HepG2 (cell line): ENCODE measurements at regions not wholly inside any gene's neighbourhood (a gene's known extent, or its start where the extent isn't known, plus 50 kb on each side); places are given as distances from the start of the nearest gene placed in this dataset.
A peak's percentile ranks its signal among the peaks of the same experiment; 100 is the strongest.

Source experiments
- ARNT2 ChIP-seq: sonication (generic); formaldehyde crosslinking; IDR thresholded peaks from 2 replicates; pipeline ENCODE4 v1.8.0; 2022; ENCODE audit warnings: mild to moderate bottlenecking, low read depth, missing genetic modification reagents, moderate library complexity
- ARNTL ChIP-seq: sonication (generic); formaldehyde crosslinking; IDR thresholded peaks from 2 replicates; pipeline ENCODE4 v1.4.0; 2020; ENCODE audit warnings: mild to moderate bottlenecking, missing genetic modification reagents
- CREM ChIP-seq, 2 experiments: sonication (generic) in 1 of 2; formaldehyde crosslinking in 1 of 2; IDR thresholded peaks; 2 replicates each; pipeline versions ENCODE4 v1.4.0 to v1.6.1; 2016 to 2020; ENCODE audit warnings: antibody characterized with exemption in 1 of 2, mild to moderate bottlenecking in 1 of 2, missing genetic modification reagents in 1 of 2
- CTCF ChIP-seq: sonication (generic); formaldehyde crosslinking; IDR thresholded peaks from 2 replicates; pipeline ENCODE4 v1.5.0; 2020; ENCODE audit warnings: mild to moderate bottlenecking, missing genetic modification reagents, moderate library complexity
- EEA1 ChIP-seq: sonication (generic); formaldehyde crosslinking; IDR thresholded peaks from 2 replicates; pipeline ENCODE4 v1.5.1; 2020; ENCODE audit warnings: mild to moderate bottlenecking, missing genetic modification reagents, borderline replicate concordance
- GABPA ChIP-seq, 2 experiments: IDR thresholded peaks; 2 replicates each; pipeline ENCODE4 v1.6.1; 2011 to 2016; ENCODE audit warnings: low read depth in 2 of 2, low read length in 1 of 2, missing biosample characterization in 1 of 2, missing genetic modification characterization in 1 of 2
- HNF4A ChIP-seq: sonication (generic); formaldehyde crosslinking; IDR thresholded peaks from 2 replicates; pipeline ENCODE4 v1.4.0; 2020; ENCODE audit warnings: missing genetic modification reagents
- HOXA9 ChIP-seq: sonication (generic); formaldehyde crosslinking; IDR thresholded peaks from 2 replicates; pipeline ENCODE4 v1.8.1; 2022; ENCODE audit warnings: missing genetic modification reagents, mild to moderate bottlenecking, moderate library complexity, borderline replicate concordance
- JARID2 ChIP-seq: sonication (generic); formaldehyde crosslinking; IDR thresholded peaks from 2 replicates; pipeline ENCODE4 v1.8.1; 2023; ENCODE audit warnings: missing genetic modification reagents, inconsistent platforms; ENCODE audit not compliant: insufficient replicate concordance
- JUNB ChIP-seq: sonication (generic); formaldehyde crosslinking; IDR thresholded peaks from 2 replicates; pipeline ENCODE4 v1.8.0; 2022; ENCODE audit warnings: missing genetic modification reagents, mild to moderate bottlenecking, borderline replicate concordance
- MYNN ChIP-seq: sonication (generic); formaldehyde crosslinking; IDR thresholded peaks from 2 replicates; pipeline ENCODE4 v1.4.0; 2020; ENCODE audit warnings: mild to moderate bottlenecking, low read depth, missing genetic modification reagents
- NCOA2 ChIP-seq: sonication (generic); formaldehyde crosslinking; IDR thresholded peaks from 2 replicates; pipeline ENCODE4 v1.8.0; 2022; ENCODE audit warnings: inconsistent platforms
- NFE2 ChIP-seq: sonication (generic); formaldehyde crosslinking; IDR thresholded peaks from 2 replicates; pipeline ENCODE4 v1.4.0; 2020; ENCODE audit warnings: missing genetic modification reagents
- NFKBIZ ChIP-seq: IDR thresholded peaks from 2 replicates; pipeline ENCODE4 v1.6.1; 2018; ENCODE audit warnings: missing genetic modification reagents, missing compliant biosample characterization
- POLR2G ChIP-seq: fragments of 200-400 bp; formaldehyde crosslinking; IDR thresholded peaks from 2 replicates; pipeline ENCODE4 v1.6.1; 2018; ENCODE audit warnings: mild to moderate bottlenecking, low read depth, low read length, moderate library complexity
- RAD21 ChIP-seq: fragments of 450-650 bp; formaldehyde crosslinking; IDR thresholded peaks from 2 replicates; pipeline ENCODE4 v1.5.0; 2020; ENCODE audit warnings: mild to moderate bottlenecking
- STAG1 ChIP-seq: sonication (generic); formaldehyde crosslinking; IDR thresholded peaks from 2 replicates; pipeline ENCODE4 v1.4.0; 2020; ENCODE audit warnings: missing genetic modification reagents
- TEAD3 ChIP-seq: optimal IDR thresholded peaks from 2 replicates; pipeline ENCODE3; 2016; ENCODE audit warnings: borderline replicate concordance
- U2AF1 ChIP-seq: fragments of 200-400 bp; formaldehyde crosslinking; optimal IDR thresholded peaks from 2 replicates; pipeline ENCODE3; 2017; ENCODE audit warnings: mild to moderate bottlenecking, low read depth, low read length
- ZFP36 ChIP-seq: fragments of 150-350 bp; IDR thresholded peaks from 2 replicates; pipeline ENCODE4 v1.6.1; 2018; ENCODE audit warnings: borderline replicate concordance, low read length, low read depth; ENCODE audit not compliant: partially characterized antibody
- ZNF121 ChIP-seq: sonication (generic); formaldehyde crosslinking; IDR thresholded peaks from 2 replicates; pipeline ENCODE4 v1.5.0; 2020; ENCODE audit warnings: mild to moderate bottlenecking, missing genetic modification reagents
- ZNF207 ChIP-seq: fragments of 450-650 bp; IDR thresholded peaks from 2 replicates; pipeline ENCODE4 v1.6.1; 2016; ENCODE audit warnings: antibody characterized with exemption, borderline replicate concordance
- ZNF225 ChIP-seq: sonication (generic); formaldehyde crosslinking; IDR thresholded peaks from 2 replicates; pipeline ENCODE4 v1.4.0; 2020; ENCODE audit warnings: mild to moderate bottlenecking, missing genetic modification reagents
- ZNF512 ChIP-seq: sonication (generic); formaldehyde crosslinking; IDR thresholded peaks from 2 replicates; pipeline ENCODE4 v1.4.0; 2020; ENCODE audit warnings: mild to moderate bottlenecking, missing genetic modification reagents
- ZNF547 ChIP-seq: sonication (generic); formaldehyde crosslinking; IDR thresholded peaks from 2 replicates; pipeline ENCODE4 v1.5.1; 2020; ENCODE audit warnings: mild to moderate bottlenecking, missing genetic modification reagents
- ZNF703 ChIP-seq: sonication (generic); formaldehyde crosslinking; IDR thresholded peaks from 2 replicates; pipeline ENCODE4 v1.5.1; 2020; ENCODE audit warnings: missing genetic modification reagents, mild to moderate bottlenecking, moderate library complexity, borderline replicate concordance
- ZNF720 ChIP-seq: sonication (generic); formaldehyde crosslinking; IDR thresholded peaks from 2 replicates; pipeline ENCODE4 v1.4.0; 2020; ENCODE audit warnings: missing genetic modification reagents
- ZNF780A ChIP-seq: sonication (generic); formaldehyde crosslinking; IDR thresholded peaks from 2 replicates; pipeline ENCODE4 v1.8.0; 2022; ENCODE audit warnings: mild to moderate bottlenecking, missing genetic modification reagents, moderate library complexity
- ZNF788 ChIP-seq: sonication (generic); formaldehyde crosslinking; IDR thresholded peaks from 2 replicates; pipeline ENCODE4 v1.5.0; 2020; ENCODE audit warnings: mild to moderate bottlenecking, missing genetic modification reagents, borderline replicate concordance
- ZNF839 ChIP-seq: sonication (generic); formaldehyde crosslinking; IDR thresholded peaks from 2 replicates; pipeline ENCODE4 v1.4.0; 2020; ENCODE audit warnings: missing genetic modification reagents, mild to moderate bottlenecking, borderline replicate concordance
- ZSCAN20 ChIP-seq: sonication (generic); formaldehyde crosslinking; IDR thresholded peaks from 2 replicates; pipeline ENCODE4 v1.4.0; 2020; ENCODE audit warnings: missing genetic modification reagents, mild to moderate bottlenecking, borderline replicate concordance

- TF ChIP-seq ZSCAN20 (CRISPR knock-in tag) = no peak
- TF ChIP-seq NFKBIZ (CRISPR knock-in tag) = no peak
- TF ChIP-seq ZNF225 = no peak
- TF ChIP-seq HOXA9 (CRISPR knock-in tag) = no peak
- no peak for TF ChIP-seq JARID2 (CRISPR knock-in tag)
- TF ChIP-seq CTCF = peak; percentile 84
- TF ChIP-seq ZNF703 (CRISPR knock-in tag) = no peak
- no peak for TF ChIP-seq HNF4A (CRISPR knock-in tag)
- TF ChIP-seq U2AF1 = no peak
- TF ChIP-seq ZNF720 (CRISPR knock-in tag) = no peak
- TF ChIP-seq EEA1 (CRISPR knock-in tag) = no peak
- no peak for TF ChIP-seq NCOA2 (CRISPR knock-in tag)
- TF ChIP-seq ARNT2 (CRISPR knock-in tag) = no peak
- TF ChIP-seq NFE2 (CRISPR knock-in tag) = no peak
- TF ChIP-seq ZNF512 = no peak
- TF ChIP-seq ZNF547 = no peak
- TF ChIP-seq ZFP36 = no peak
- TF ChIP-seq ZNF839 (CRISPR knock-in tag) = no peak
- TF ChIP-seq GABPA (IDR thresholded peaks at IDR 0.05; ENCODE audit: low read depth, low read length) = no peak
- TF ChIP-seq GABPA (CRISPR knock-in tag; IDR thresholded peaks at IDR 0.05; ENCODE audit: low read depth) = no peak
- peak; percentile 74 for TF ChIP-seq RAD21 (CRISPR knock-in tag)
- TF ChIP-seq STAG1 = peak; percentile 93
- TF ChIP-seq JUNB (CRISPR knock-in tag) = no peak
- no peak for TF ChIP-seq ZNF780A
- no peak for TF ChIP-seq ZNF121
- no peak for TF ChIP-seq ZNF788 (CRISPR knock-in tag)
- TF ChIP-seq TEAD3 (CRISPR knock-in tag) = peak; percentile 34
- no peak for TF ChIP-seq CREM (IDR thresholded peaks at IDR 0.05)
- TF ChIP-seq CREM (CRISPR knock-in tag; IDR thresholded peaks at IDR 0.05) = no peak
- no peak for TF ChIP-seq POLR2G
- no peak for TF ChIP-seq ZNF207
- no peak for TF ChIP-seq ARNTL (CRISPR knock-in tag)
- TF ChIP-seq MYNN (CRISPR knock-in tag) = no peak
Observed at GRCh38 chr10:23994459-23995046, 214.4 kb upstream of the KIAA1217 start (continued).
